Gastroesophageal sphincter (tissue), 4 donors: ENCODE measurements at regions not wholly inside any gene's neighbourhood (a gene's known extent, or its start where the extent isn't known, plus 50 kb on each side); places are given as distances from the start of the nearest gene placed in this dataset.

Experiments
- ATAC-seq: fragments of 150-250 bp; one replicate; pipeline ENCODE4 v1.9.1; 2016; ENCODE audit warnings: mild to moderate bottlenecking, moderate library complexity
- H3K27ac ChIP-seq, 4 donors: fragments of 200-600 bp; sonication (generic) in 3 of 4; 1 replicate in 3 of 4; 2 replicates in 1 of 4; pipeline ENCODE4 v1.5.1; 2016 to 2019
- H3K27me3 ChIP-seq: fragments of 200-600 bp; sonication (generic); one replicate; pipeline ENCODE4 v1.5.1; 2019
- H3K36me3 ChIP-seq, 2 donors: fragments of 200-600 bp; sonication (generic); one replicate each; pipeline ENCODE4 v1.5.1; 2019; ENCODE audit warnings: control low read depth in 1 of 2
- H3K4me1 ChIP-seq, 3 donors: fragments of 200-600 bp; sonication (generic); 1 replicate in 2 of 3; 2 replicates in 1 of 3; pipeline ENCODE4 v1.5.1; 2016 to 2019; ENCODE audit warnings: control low read depth in 2 of 3
- H3K4me3 ChIP-seq, 2 donors: fragments of 200-600 bp; sonication (generic); one replicate each; pipeline ENCODE4 v1.5.1; 2019; ENCODE audit warnings: mild to moderate bottlenecking in 1 of 2, moderate library complexity in 1 of 2
- H3K9me3 ChIP-seq, 3 donors: fragments of 200-600 bp; sonication (generic); one replicate each; pipeline ENCODE4 v1.5.1; 2017 to 2019; ENCODE audit warnings: control low read depth in 2 of 3
- EP300 ChIP-seq: sonication (generic); formaldehyde crosslinking; IDR thresholded peaks from one replicate; pipeline ENCODE4 v1.6.1; 2017; ENCODE audit warnings: antibody characterized with exemption, mild to moderate bottlenecking
- POLR2A ChIP-seq, 2 donors: fragments of 450-650 bp; IDR thresholded peaks; one replicate each; pipeline ENCODE4 v1.6.1; 2017; ENCODE audit warnings: antibody characterized with exemption in 2 of 2, mild to moderate bottlenecking in 2 of 2, moderate library complexity in 1 of 2
- POLR2AphosphoS5 ChIP-seq: sonication (generic); formaldehyde crosslinking; IDR thresholded peaks from one replicate; pipeline ENCODE4 v1.6.1; 2017; ENCODE audit warnings: antibody characterized with exemption
- WGBS, 2 donors: methylation state at CpG; one replicate each; pipeline ENCODE4 v1.1.5; 2018; ENCODE audit warnings: low coverage in 1 of 2; 5-methylcytosine and 5-hydroxymethylcytosine counted together
- TF ChIP-seq, protein P1 (sequence below), 4 experiments: fragments of 200-600 bp in 2 of 4; fragments of 450-650 bp in 2 of 4; sonication (generic) in 1 of 4; IDR thresholded peaks; one replicate each; pipeline ENCODE4 v1.5.1; 2017 to 2019; ENCODE audit warnings: antibody characterized with exemption in 4 of 4, mild to moderate bottlenecking in 2 of 4, moderate library complexity in 2 of 4

DNA sequence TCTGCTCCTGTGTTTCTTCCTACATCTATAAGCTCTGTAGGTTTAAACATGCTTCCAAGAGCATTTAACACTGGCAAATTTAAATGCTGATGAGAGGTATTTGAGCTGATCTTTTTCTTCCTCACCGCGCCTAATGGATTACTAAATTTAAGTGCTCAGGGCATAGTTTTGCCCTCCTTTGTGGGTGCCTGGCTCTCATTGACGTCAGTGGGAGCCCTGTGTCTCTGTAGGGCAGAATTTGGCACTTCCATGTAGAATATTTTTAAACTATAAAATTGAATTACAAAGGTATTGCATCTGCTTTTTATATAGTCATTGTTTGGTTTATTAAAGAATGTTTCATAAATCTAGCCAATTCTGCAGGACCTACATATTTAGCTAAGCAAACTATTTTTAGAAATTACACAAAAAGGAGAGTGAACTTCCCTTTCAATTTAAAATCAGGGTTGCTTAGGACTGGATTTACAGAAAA, 444.8 kb downstream of the AEBP2 start:
- Histone ChIP-seq H3K27me3 (no peaks in the 10 kb centered on the region), H3K9me3 (no peaks in the 10 kb centered on the region), H3K4me1 (peaks cover 16 to 54% (median 23%) of the 10 kb centered on the region in 3 donors), H3K36me3 (no peaks in the 10 kb centered on the region), H3K27ac (peak overlapping the region; percentile 73 to 80 (median 78)), H3K4me3 (no peak overlapping the region)
- TF ChIP-seq, protein P1, sequence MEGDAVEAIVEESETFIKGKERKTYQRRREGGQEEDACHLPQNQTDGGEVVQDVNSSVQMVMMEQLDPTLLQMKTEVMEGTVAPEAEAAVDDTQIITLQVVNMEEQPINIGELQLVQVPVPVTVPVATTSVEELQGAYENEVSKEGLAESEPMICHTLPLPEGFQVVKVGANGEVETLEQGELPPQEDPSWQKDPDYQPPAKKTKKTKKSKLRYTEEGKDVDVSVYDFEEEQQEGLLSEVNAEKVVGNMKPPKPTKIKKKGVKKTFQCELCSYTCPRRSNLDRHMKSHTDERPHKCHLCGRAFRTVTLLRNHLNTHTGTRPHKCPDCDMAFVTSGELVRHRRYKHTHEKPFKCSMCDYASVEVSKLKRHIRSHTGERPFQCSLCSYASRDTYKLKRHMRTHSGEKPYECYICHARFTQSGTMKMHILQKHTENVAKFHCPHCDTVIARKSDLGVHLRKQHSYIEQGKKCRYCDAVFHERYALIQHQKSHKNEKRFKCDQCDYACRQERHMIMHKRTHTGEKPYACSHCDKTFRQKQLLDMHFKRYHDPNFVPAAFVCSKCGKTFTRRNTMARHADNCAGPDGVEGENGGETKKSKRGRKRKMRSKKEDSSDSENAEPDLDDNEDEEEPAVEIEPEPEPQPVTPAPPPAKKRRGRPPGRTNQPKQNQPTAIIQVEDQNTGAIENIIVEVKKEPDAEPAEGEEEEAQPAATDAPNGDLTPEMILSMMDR (IDR thresholded peaks at IDR 0.05), result no peak
- TF ChIP-seq POLR2A (IDR thresholded peaks at IDR 0.05) (no peak), EP300 (peak; percentile 37), POLR2AphosphoS5 (no peak)
- peak; percentile 37 for ATAC-seq
- 24 to 29% methylated on average over 3 of the region's 3 CpGs for WGBS, 2 donors

DNA sequence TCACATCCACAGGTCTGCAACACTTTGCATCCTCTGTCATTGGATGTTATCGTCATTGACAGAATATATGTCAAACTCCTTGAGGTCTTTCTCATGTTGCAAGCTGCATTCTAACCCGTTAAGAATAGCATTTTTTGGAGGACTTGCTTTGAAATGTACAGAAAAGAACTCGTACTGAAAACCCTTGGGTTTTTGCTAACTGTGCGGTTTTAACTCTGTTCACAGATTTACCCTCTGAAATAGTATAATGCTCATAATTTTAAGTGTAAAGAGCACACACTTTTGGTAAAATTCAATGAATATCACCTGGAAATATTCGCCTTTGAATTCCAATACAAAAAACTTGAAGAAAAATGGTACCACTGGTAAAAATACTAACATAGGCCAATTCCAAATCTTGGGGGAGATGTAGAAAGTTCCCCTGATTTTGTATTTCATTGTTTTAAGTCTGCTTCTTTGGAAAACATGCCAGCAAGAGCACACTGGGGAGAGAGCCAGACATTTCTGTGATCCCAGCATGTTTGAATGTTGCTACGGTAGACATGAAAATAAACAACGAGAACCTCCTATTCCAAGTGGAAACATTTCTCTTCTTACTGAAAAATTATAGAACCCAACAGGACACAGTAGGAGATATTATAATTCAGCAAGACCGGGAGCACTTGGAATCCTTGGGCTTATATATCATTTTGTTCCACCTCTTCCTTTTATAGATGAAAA, 446.0 kb downstream of the AEBP2 start:
- Histone ChIP-seq H3K27me3 (no peaks in the 10 kb centered on the region), H3K4me3 (no peak overlapping the region), H3K4me1 (peaks cover 16 to 54% (median 23%) of the 10 kb centered on the region in 3 donors), H3K9me3 (no peaks in the 10 kb centered on the region), H3K36me3 (no peaks in the 10 kb centered on the region), H3K27ac (peak overlapping the region; percentile 73 to 80 (median 78))
- no peak for TF ChIP-seq EP300
- TF ChIP-seq, protein P1 (IDR thresholded peaks at IDR 0.05), result no peak
- TF ChIP-seq POLR2AphosphoS5, result peak; percentile 31
- 30 to 47% methylated on average over 8 of the region's 8 CpGs for WGBS, 2 donors
- ATAC-seq, result no peak

DNA sequence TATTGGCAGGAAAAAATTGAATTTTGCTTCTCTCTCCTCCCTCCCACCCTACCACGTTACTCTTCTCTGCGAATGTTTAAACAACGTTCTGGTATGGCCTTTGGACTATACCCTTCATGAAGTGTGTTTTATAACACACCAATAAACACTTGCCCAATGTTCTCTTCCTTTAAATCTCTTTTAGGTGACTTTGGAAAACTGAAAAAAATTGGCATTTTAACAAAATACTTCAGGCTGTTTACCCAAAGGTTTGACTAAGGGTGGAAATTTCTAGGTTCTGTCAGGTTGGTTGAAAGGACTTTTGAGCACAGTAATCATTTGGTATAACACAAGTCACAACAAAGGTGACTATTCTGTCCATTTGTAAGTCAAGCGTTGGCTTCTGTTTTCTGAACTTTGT, 446.8 kb downstream of the AEBP2 start:
- WGBS, 2 donors, result 63 to 66% methylated on average over 4 of the region's 4 CpGs
- Histone ChIP-seq H3K27me3 (no peaks in the 10 kb centered on the region), H3K36me3 (no peaks in the 10 kb centered on the region), H3K4me1 (peaks cover 16 to 54% (median 23%) of the 10 kb centered on the region in 3 donors), H3K27ac (peak overlapping the region; percentile 73 to 80 (median 78)), H3K4me3 (no peak overlapping the region), H3K9me3 (no peaks in the 10 kb centered on the region)
- no peak for ATAC-seq
- TF ChIP-seq EP300 (no peak), POLR2A (IDR thresholded peaks at IDR 0.05) (no peak), POLR2AphosphoS5 (no peak)
- TF ChIP-seq, protein P1 (IDR thresholded peaks at IDR 0.05), result no peak

DNA sequence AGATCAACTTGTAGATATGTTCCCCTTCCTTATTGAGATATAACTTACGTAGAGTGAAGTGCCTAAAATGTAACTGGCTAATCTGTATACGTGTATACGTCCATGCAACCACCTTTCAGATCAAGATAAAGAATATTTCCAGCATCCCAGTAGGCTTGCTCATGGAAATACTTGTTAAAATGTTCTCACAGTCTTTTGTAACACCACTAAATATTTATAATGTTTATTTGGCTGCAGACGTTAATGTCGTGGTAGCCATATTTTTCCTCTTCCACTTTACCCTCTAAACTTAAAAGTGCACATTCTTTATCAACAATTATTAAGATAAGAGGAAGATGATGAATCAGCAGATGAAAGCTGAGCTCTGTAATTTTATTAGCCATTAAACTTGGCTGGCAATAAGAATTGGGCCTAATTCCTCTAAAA, 447.4 kb downstream of the AEBP2 start:
- WGBS, 2 donors, result 46 to 71% methylated on average over 5 of the region's 5 CpGs
- Histone ChIP-seq H3K36me3 (no peaks in the 10 kb centered on the region), H3K4me1 (peaks cover 16 to 54% (median 23%) of the 10 kb centered on the region in 3 donors), H3K9me3 (no peaks in the 10 kb centered on the region), H3K27me3 (no peaks in the 10 kb centered on the region), H3K4me3 (no peak overlapping the region), H3K27ac (peak overlapping the region in 3 of 4 donors; percentile 73 to 78 (median 78))
- no peak for TF ChIP-seq EP300
- TF ChIP-seq, protein P1 (IDR thresholded peaks at IDR 0.05), result no peak
- no peak for TF ChIP-seq POLR2AphosphoS5
- no peak for TF ChIP-seq POLR2A (IDR thresholded peaks at IDR 0.05)
- ATAC-seq, result no peak

DNA sequence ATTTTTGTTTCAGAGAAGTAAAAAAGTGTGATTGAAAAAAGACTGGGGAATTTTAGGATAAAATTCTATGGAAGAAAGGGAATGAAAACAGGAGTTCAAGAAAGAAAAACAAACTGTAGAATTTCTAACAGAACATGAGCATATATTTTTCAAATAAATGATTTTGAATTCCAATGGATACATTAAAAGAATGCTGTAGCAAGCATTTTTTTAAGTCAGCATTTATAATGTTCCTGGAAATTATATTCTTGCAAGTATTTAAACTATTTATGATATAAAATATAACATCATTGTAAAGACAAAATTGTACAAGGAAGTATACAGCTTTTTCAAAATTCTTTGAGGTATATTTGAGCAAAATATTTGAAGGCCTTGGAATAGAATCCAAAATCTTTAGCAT, 450.7 kb downstream of the AEBP2 start:
- TF ChIP-seq, protein P1 (IDR thresholded peaks at IDR 0.05), result no peak
- no peak for TF ChIP-seq EP300
- no peak for TF ChIP-seq POLR2AphosphoS5
- no peak for TF ChIP-seq POLR2A (IDR thresholded peaks at IDR 0.05)
- no peak for ATAC-seq
- no peak overlapping the region for H3K4me3 ChIP-seq
- no peaks in the 10 kb centered on the region for H3K9me3 ChIP-seq
- H3K4me1 ChIP-seq, result peaks cover 0 to 30% (median 3%) of the 10 kb centered on the region in 3 donors
- no peak overlapping the region for H3K27ac ChIP-seq
- no peaks in the 10 kb centered on the region for H3K36me3 ChIP-seq
- no peaks in the 10 kb centered on the region for H3K27me3 ChIP-seq
